HL-60/S4 treated with phorbol 12-myristate 13-acetate at 8.2 ng/mL for 4 days and 3 days (cell line): ENCODE measurements at regions not wholly inside any gene's neighbourhood (a gene's known extent, or its start where the extent isn't known, plus 50 kb on each side); places are given as distances from the start of the nearest gene placed in this dataset.

Experiments
- in situ Hi-C: fragments of 300-500 bp; cut with MboI; formaldehyde crosslinking; loops from 2 replicates; pipeline ENCODE4 v1.15.0; 2022; ENCODE audit warnings: low sequenced_read_pairs

DNA sequence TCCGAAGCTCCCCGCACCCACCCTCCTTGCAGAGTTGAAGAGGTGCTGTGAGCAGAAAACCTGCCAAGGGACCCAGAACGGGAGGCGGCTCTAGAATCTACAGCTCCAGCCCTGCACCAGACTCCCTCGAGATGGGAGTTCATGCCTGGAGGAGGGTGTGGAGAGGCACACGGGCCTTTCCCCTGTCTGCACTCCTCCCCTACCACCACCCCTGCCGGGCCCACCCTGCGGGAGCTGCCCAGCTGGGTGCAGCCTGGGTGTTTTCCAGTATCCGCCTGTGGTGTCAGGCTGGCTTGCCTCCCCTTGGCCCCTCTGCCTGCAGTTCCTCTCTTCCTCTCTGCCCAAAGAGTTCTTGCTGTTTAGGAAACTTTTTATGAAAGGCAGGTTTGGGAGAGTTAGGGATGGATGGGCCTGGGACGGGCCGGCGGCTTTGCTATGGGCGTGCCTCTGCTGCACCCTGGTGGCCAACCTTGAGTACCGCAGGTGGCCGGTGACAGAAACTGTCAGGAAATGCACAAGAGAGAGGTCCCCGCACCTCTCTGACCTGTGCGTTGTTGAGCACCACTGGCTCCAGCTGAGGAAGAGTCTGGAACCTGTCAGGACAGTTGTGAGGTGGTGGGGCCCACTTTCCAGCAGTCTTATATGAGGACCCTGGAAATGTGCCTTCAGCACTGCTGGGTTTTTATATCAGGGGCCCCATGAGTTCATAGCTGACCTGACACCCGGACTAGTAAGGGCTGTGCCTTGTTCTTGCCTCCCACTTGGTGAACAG lies 354.1 kb downstream of the SEC14L1 start:
- in situ Hi-C loops, result loop anchor here (10.0 kb wide), 1 partner anchor 170 kb away; no protein-coding TSS in a partner anchor

DNA sequence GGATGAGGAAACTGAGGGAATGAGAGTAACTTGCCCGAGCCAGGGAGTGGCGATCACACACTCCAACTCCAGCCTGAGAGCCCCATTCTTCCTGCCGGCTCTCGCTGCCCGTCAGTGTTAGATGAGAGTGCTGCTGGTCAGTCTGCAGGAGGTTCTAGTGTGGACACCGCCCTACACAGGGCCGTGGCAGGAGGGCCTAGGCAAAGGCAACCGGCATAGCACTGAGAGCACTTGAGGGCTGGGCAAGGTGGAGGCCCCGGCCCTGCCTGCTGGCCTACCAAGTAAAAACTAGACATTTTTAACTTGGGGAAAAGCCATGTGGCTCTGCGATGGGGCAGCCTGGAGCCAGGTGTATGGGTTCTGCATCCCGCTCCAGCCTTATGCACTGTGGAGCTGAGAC lies 354.8 kb downstream of the SEC14L1 start:
- in situ Hi-C loops, result loop anchor here (10.0 kb wide), 1 partner anchor 171 kb away; no protein-coding TSS in a partner anchor

DNA sequence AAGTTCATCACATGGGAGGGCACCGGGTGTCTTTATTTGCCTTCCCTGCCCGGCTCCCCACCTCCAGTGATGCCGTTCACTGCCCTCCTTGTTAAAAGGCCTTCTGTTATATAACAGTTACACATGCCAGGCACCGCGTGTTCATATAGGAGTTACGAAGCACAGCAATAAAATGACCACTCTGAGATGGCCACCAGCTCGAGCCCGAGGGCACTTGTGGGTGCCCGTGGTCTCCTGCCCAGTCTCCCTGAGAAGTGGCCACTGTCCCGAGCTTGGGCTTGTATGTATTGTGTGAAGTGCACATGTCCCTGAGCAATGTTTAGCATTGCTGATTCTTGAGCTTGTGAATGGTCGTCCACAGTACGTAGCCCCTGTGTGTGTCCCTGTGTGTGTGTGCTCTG lies 355.6 kb downstream of the SEC14L1 start:
- in situ Hi-C loops, result loop anchor here (10.0 kb wide), 1 partner anchor 172 kb away; no protein-coding TSS in a partner anchor

DNA sequence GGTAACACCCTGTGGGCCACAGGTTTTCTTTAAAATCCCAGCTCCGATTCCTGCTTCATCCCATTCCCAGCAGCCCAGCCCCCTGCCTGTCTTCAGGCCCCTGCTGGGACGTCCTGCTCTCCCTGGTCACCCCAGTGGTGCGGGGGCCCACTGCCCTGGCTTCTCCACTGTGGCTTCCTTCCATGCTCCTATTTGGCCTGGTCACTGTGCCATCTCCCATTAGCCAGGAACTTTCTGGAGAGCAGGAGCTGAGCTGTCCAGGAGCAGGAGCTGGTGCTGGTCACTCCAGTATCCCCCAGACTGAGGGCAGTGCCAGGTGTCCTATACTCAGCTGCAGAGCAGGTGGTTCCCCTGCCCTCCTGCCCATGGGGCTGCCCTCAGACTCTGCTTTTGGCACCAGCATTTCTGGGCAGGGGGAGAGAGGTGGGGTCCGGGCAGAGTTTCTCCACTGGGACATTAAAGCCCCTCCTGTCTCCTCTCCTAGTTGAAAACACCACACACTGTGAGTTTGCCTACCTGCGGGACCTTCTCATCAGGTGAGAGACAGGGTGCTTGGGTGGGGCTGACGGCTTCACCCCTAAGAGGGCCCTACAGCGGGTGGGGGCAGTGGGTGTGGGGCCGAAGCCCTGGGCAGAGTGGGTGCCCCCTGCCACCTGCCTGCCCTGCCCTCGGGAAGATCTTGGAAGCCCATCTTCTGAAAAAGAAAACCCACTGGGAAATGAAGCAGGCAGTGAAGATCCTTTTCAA lies 356.2 kb downstream of the SEC14L1 start:
- in situ Hi-C loops, result loop anchor here (10.0 kb wide), 1 partner anchor 172 kb away; no protein-coding TSS in a partner anchor

DNA sequence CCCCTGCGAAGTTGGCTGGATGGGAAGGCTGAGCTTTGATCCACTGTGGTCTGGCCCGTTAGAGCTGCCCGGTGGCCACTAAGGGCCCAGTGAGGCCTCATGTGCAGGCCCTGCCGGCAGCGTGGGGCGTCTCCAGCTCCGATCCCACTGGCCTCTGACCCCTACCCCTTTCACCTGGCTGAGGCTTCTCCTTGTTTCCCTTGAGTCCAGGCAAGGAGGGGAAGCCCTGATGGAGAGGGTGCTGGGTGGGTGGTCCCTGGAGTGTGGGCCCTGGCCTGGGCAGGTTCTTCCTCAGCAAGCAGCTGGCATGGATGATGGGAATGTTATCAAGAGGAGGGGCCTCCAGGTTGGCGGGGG lies 356.8 kb downstream of the SEC14L1 start:
- in situ Hi-C loops, result loop anchor here (10.0 kb wide), 1 partner anchor 173 kb away; no protein-coding TSS in a partner anchor

DNA sequence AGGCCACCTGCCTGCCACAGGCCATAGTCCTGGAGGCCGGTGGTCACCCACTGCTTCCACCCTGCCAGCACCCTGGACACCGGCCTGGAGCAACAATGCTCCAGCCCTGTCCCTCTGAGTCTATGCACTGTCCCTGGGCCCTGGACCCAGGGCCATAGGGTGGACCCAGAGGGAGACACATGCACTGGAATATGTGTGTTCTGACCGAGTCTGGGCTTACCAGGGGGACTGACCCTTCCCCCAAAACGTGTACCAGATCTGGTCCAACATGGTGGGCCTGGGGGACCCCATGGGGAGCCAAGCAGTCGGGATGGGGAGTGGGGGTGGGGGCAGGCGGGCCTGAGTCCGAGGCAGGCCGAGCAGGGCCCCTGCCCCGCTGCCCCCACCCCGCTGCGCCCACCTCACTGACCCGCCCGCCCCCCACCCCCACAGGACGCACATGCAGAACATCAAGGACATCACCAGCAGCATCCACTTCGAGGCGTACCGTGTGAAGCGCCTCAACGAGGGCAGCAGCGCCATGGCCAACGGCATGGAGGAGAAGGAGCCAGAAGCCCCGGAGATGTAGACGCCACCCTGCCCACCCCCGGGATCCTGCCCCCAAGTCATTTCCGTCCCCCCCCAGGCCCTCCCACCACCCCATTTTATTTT lies 357.4 kb downstream of the SEC14L1 start:
- in situ Hi-C loops, result loop anchor here (10.0 kb wide), 1 partner anchor 173 kb away; no protein-coding TSS in a partner anchor

DNA sequence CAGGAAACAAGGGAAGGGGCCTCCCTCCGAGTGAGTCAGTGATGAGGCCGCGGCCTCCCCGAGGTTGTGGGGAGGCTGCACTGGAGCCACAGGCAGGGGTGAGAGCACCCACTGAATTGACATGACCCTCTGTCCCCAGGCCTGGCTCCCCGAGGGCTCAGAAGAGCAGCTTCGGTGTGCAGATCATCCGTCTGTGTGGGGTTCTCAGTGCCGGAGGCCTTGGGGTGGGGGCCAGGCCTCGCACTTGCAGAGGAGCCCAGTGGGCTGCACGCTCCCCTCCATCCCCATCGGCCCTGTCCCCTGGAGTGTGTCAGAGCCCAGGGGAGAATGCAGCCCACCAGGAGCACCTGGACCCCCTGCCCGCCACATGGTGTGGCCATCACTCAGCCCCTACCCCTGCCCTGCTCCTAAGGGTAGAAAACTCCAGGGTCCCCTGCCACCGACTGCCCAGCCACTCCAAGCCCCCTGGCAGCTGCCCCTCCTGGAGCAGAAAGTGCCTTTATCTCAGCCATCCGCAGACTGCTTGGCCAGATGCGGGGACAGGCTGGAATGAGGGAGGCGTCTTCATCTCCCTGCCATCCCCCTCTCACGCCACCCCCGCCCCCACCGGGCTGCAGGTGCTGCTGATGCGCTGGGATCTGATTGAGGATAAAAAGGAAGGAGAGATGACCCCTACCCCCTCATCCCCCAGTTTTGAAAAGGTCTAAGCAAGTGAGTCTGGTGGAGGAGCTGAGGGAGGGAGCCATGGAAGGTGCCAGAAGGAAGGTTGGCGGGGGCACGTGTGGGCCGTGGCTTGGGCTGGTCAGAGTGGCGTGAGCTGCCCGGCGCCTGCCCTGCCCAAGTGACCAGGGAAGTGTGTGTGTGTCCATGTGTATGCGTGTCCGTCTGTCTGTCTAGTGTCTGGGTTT lies 358.3 kb downstream of the SEC14L1 start:
- in situ Hi-C loops, result loop anchor here (10.0 kb wide), 1 partner anchor 174 kb away; no protein-coding TSS in a partner anchor

- in situ Hi-C loops, result loop anchor here (10.0 kb wide), 1 partner anchor 175 kb away; no protein-coding TSS in a partner anchor
These were observed 359.1 kb downstream of the SEC14L1 start for GRCh38 chr17:77499699-77500435.

DNA sequence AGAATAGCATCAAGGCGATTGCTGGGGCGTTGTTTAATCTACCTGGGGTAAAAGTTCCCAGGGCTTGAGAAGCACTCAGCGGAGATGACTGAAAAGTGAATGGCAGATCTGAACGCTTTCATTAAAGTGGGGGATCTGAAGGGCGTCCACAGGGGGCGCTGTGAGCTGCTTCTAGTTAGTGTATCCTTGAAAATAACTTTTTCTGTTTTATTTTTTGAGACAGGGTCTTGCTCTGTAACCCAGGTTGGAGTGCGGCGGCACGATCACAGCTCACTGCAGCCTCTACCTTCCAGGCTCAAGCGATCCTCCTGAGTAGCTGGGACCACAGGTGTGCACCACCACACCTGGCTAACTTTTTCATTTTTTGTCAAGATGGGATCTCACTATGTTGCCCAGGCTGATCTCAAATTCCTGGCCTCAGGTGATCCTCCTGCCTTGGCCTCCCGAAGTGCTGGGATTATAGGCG lies 360.4 kb downstream of the SEC14L1 start:
- in situ Hi-C loops, result no loop called here

DNA sequence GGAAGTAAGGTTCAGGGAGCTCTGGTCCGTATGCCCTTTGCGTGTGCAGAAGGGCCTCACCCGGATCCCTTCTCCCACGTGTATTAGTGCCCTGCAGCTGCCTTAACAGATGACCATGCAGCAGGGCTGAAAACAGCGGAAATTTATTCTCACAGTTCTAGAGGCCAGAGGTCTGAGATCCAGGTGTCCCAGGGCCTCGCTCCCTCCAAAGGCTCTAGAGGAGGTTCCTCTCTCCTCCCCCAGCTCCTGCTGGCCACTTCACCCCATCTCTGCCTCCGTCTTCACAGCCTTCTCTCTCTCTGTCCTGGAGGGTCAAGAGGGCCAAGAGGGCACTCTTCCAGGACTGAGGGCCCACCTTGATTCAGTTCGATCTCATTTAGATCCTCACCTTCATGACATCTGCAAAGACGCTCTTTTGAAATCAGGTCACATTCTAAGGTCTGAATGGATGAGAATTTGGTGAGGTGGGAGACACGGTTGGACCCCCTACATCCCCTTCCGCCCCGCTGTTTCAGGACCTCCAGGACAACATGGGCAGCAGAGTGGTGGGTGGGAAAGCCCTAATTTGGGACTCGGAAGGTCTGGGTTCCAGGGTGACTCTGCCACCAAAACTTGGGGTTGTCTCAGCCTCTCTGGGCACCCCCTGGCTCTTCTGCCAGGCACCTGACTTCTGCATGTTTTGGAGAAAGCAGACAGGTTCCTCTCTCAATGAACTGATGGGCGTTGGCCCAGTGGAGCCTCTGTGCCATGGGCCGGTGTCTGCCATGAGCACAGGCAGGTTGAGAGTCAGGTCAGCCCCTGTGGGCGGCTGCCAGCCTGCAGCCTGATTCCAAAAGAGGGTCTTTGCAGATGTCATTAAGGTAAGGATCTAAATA lies 361.2 kb downstream of the SEC14L1 start:
- in situ Hi-C loops, result no loop called here

GRCh38 chr17:77502626-77503292 lies 362.0 kb downstream of the SEC14L1 start:
- in situ Hi-C loops, result no loop called here

DNA sequence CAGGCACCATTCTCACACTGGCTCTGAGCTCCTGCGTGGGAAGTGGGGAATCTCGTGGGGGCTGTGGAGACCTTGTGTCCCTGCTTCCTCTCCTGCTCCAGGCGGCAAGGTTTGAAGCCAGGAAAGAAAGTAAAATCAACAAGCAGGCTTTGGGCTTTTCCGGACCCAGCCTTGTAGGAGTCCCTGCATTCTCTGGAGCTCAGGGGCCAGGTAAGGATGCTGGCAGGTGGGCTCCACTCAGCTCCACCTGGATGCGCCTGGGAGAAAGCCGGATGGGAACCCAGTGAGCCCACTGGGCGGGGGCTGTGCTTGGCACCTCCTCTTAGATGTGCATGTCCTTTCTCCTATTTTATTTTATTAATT lies 362.5 kb downstream of the SEC14L1 start:
- in situ Hi-C loops, result no loop called here

GRCh38 chr17:77503916-77504651 lies 363.3 kb downstream of the SEC14L1 start:
- in situ Hi-C loops, result no loop called here

- in situ Hi-C loops, result no loop called here
These were observed 363.9 kb downstream of the SEC14L1 start for GRCh38 chr17:77504652-77505155.

- in situ Hi-C loops, result no loop called here
These were observed 364.4 kb downstream of the SEC14L1 start for GRCh38 chr17:77505181-77505639.

- in situ Hi-C loops, result no loop called here
These were observed 365.7 kb downstream of the SEC14L1 start for GRCh38 chr17:77506371-77506991.
